ENCODE measurements at regions not wholly inside any gene's neighbourhood (a gene's known extent, or its start where the extent isn't known, plus 50 kb on each side); places are given as distances from the start of the nearest gene placed in this dataset.

DNA sequence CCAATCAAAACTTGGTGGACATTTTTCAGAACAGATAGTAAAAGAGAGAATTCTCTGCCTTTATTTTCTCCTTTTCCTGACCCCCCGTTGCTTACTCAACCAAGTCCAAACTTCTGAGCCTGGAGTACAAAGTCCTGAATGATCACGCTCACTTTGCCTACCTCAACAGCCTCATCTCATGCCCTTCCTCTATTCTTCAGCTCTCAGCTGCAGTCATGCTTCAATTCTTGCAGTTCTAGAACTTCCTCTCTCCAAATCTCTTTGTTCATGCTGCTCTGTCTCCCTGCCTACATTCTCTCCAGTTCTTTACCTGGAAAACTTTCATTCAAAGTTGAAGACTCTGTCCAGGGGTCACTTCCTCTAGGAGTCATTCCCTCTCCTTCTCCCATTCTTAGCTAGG is 398.5 kb upstream of the SLC24A2 start:
- no peak for TF ChIP-seq POLR2A (IDR thresholded peaks at IDR 0.05)
- no peak for TF ChIP-seq CTCF (IDR thresholded peaks at IDR 0.05)
- TF ChIP-seq POLR2AphosphoS5 (IDR thresholded peaks at IDR 0.05): no peak

Measured in suprapubic skin (tissue), 4 donors.